ENCODE measurements at regions not wholly inside any gene's neighbourhood (a gene's known extent, or its start where the extent isn't known, plus 50 kb on each side); places are given as distances from the start of the nearest gene placed in this dataset.

DNA sequence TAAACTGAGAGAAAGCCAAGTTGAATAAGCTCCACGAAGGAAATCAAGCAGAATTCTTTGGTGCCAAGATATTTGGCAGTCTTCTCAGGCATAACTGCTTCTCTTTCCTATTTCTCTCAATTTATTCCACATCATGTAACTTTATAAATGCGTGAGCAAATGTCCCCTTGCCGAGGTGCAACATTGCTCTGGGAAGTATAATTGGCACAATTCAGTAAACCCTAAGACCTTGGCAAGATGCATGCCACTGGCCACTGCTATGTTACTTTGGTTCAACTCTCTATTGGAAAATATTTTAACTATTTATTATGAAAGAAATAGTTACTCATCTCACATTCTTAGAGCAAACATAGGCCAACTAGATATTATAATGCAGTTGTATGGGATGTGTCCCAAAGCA is 170.2 kb downstream of the SUCNR1 start:
- no peak for TF ChIP-seq JUN (CRISPR knock-in tag; IDR thresholded peaks at IDR 0.05)
- TF ChIP-seq, protein P1, sequence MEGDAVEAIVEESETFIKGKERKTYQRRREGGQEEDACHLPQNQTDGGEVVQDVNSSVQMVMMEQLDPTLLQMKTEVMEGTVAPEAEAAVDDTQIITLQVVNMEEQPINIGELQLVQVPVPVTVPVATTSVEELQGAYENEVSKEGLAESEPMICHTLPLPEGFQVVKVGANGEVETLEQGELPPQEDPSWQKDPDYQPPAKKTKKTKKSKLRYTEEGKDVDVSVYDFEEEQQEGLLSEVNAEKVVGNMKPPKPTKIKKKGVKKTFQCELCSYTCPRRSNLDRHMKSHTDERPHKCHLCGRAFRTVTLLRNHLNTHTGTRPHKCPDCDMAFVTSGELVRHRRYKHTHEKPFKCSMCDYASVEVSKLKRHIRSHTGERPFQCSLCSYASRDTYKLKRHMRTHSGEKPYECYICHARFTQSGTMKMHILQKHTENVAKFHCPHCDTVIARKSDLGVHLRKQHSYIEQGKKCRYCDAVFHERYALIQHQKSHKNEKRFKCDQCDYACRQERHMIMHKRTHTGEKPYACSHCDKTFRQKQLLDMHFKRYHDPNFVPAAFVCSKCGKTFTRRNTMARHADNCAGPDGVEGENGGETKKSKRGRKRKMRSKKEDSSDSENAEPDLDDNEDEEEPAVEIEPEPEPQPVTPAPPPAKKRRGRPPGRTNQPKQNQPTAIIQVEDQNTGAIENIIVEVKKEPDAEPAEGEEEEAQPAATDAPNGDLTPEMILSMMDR (IDR thresholded peaks at IDR 0.05): no peak
- TF ChIP-seq GABPB1 (CRISPR knock-in tag; IDR thresholded peaks at IDR 0.05): no peak
- no peak for TF ChIP-seq TEAD4 (CRISPR knock-in tag; IDR thresholded peaks at IDR 0.05)
- TF ChIP-seq CBFB (CRISPR knock-in tag; IDR thresholded peaks at IDR 0.05; ENCODE audit: low read depth): no peak
- TF ChIP-seq, protein P2, sequence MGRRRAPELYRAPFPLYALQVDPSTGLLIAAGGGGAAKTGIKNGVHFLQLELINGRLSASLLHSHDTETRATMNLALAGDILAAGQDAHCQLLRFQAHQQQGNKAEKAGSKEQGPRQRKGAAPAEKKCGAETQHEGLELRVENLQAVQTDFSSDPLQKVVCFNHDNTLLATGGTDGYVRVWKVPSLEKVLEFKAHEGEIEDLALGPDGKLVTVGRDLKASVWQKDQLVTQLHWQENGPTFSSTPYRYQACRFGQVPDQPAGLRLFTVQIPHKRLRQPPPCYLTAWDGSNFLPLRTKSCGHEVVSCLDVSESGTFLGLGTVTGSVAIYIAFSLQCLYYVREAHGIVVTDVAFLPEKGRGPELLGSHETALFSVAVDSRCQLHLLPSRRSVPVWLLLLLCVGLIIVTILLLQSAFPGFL (CRISPR knock-in tag; IDR thresholded peaks at IDR 0.05; ENCODE audit: borderline replicate concordance): no peak
- TF ChIP-seq, protein P3, sequence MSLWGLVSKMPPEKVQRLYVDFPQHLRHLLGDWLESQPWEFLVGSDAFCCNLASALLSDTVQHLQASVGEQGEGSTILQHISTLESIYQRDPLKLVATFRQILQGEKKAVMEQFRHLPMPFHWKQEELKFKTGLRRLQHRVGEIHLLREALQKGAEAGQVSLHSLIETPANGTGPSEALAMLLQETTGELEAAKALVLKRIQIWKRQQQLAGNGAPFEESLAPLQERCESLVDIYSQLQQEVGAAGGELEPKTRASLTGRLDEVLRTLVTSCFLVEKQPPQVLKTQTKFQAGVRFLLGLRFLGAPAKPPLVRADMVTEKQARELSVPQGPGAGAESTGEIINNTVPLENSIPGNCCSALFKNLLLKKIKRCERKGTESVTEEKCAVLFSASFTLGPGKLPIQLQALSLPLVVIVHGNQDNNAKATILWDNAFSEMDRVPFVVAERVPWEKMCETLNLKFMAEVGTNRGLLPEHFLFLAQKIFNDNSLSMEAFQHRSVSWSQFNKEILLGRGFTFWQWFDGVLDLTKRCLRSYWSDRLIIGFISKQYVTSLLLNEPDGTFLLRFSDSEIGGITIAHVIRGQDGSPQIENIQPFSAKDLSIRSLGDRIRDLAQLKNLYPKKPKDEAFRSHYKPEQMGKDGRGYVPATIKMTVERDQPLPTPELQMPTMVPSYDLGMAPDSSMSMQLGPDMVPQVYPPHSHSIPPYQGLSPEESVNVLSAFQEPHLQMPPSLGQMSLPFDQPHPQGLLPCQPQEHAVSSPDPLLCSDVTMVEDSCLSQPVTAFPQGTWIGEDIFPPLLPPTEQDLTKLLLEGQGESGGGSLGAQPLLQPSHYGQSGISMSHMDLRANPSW (CRISPR knock-in tag; conservative IDR thresholded peaks at IDR 0.05; ENCODE audit: low read depth): no peak
- TF ChIP-seq NR2C2 (CRISPR knock-in tag; IDR thresholded peaks at IDR 0.05): no peak
- no peak for TF ChIP-seq HMGA2 (CRISPR knock-in tag; IDR thresholded peaks at IDR 0.05)
- TF ChIP-seq, protein P4, sequence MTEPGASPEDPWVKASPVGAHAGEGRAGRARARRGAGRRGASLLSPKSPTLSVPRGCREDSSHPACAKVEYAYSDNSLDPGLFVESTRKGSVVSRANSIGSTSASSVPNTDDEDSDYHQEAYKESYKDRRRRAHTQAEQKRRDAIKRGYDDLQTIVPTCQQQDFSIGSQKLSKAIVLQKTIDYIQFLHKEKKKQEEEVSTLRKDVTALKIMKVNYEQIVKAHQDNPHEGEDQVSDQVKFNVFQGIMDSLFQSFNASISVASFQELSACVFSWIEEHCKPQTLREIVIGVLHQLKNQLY (CRISPR knock-in tag; IDR thresholded peaks at IDR 0.05): no peak
- TF ChIP-seq, protein P5, sequence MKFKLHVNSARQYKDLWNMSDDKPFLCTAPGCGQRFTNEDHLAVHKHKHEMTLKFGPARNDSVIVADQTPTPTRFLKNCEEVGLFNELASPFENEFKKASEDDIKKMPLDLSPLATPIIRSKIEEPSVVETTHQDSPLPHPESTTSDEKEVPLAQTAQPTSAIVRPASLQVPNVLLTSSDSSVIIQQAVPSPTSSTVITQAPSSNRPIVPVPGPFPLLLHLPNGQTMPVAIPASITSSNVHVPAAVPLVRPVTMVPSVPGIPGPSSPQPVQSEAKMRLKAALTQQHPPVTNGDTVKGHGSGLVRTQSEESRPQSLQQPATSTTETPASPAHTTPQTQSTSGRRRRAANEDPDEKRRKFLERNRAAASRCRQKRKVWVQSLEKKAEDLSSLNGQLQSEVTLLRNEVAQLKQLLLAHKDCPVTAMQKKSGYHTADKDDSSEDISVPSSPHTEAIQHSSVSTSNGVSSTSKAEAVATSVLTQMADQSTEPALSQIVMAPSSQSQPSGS (CRISPR knock-in tag; IDR thresholded peaks at IDR 0.05; ENCODE audit: borderline replicate concordance, low read depth): no peak
